ENCODE measurements at regions not wholly inside any gene's neighbourhood (a gene's known extent, or its start where the extent isn't known, plus 50 kb on each side); places are given as distances from the start of the nearest gene placed in this dataset.
"Not testable (repeated sequence)": the region's sequence is repeated elsewhere in the genome, so short reads cannot be mapped to it uniquely, and the experiment has no call there.

DNA sequence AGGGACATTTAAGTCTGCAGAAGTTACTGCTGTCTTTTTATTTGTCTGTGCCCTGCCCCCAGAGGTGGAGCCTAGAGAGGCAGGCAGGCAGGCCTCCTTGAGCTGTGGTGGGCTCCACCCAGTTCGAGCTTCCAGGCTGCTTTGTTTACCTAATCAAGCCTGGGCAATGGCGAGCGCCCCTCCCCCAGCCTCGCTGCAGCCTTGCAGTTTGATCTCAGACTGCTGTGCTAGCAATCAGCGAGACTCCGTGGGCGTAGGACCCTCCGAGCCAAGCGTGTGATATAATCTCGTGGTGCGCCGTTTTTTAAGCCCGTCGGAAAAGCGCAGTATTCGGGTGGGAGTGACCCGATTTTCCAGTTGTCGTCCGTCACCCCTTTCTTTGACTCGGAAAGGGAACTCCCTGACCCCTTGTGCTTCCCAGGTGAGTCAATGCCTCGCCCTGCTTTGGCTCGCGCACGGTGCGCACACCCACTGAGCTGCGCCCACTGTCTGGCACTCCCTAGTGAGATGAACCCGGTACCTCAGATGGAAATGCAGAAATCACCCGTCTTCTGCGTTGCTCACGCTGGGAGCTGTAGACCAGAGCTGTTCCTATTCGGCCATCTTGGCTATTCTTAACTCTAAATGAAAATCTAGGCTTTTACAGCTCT is 244.0 kb upstream of the SPHKAP start:
- not testable (repeated sequence) for TF ChIP-seq POLR2A (IDR thresholded peaks at IDR 0.05; ENCODE audit: low read length); GATA1 (IDR thresholded peaks at IDR 0.05; ENCODE audit: low read depth, low read length)
